Spleen (tissue), 7 donors: ENCODE measurements at regions not wholly inside any gene's neighbourhood (a gene's known extent, or its start where the extent isn't known, plus 50 kb on each side); places are given as distances from the start of the nearest gene placed in this dataset.

ENCODE experiments used
- CTCF ChIP-seq, 11 experiments: fragments of 200-600 bp in 7 of 11; fragments of 450-650 bp in 4 of 11; sonication (generic) in 4 of 11; IDR thresholded peaks in 8 of 11; conservative IDR thresholded peaks in 3 of 11; 1 replicate in 7 of 11; 2 replicates in 4 of 11; pipeline versions ENCODE4 v1.4.0 to v1.8.0; 2016 to 2021; ENCODE audit warnings: antibody characterized with exemption in 11 of 11, inconsistent platforms in 4 of 11, mild to moderate bottlenecking in 1 of 11
- POLR2AphosphoS5 ChIP-seq, 3 donors: sonication (generic); formaldehyde crosslinking; IDR thresholded peaks; one replicate each; pipeline ENCODE4 v1.5.1; 2017; ENCODE audit warnings: antibody characterized with exemption in 3 of 3
- donor health status: DM: no; HTN: no; CAD: no; lungs with moderate emphysema.
- donor health status: DM: no; HTN: no; CAD: no.
- donor health status: DM: no; HTN: no; CAD: no.

- no peak for TF ChIP-seq CTCF (IDR thresholded peaks at IDR 0.05 in 8 of 11, conservative IDR thresholded peaks at IDR 0.05 in 3 of 11)
- TF ChIP-seq POLR2AphosphoS5 (IDR thresholded peaks at IDR 0.05), result no peak
Measured at GRCh38 chr11:47911149-47911548, 63.0 kb upstream of the NUP160 start.
